ENCODE measurements at regions not wholly inside any gene's neighbourhood (a gene's known extent, or its start where the extent isn't known, plus 50 kb on each side); places are given as distances from the start of the nearest gene placed in this dataset.

DNA sequence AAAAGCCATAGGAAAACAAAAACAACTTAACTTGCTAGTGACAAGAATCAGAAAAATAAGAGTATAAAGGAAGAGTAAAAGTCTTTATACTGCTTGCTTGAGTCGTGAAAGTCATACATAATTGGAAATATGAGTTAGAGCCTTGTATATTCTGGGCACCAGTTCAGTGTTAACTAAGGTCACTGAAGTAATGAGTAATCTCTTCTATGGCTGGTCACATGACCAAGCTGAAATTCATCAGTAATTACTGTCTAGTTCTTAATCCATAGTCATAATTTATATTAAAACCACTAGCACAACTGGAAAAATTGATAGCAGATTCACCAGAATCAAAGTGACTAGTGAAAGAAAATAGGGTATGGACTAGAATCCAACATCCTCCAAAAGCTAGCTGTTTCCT is 84.4 kb upstream of the SLC5A12 start:
- no peak overlapping the region for H3K27ac ChIP-seq
- no peak for DNase-seq
- no peak overlapping the region for H3K4me3 ChIP-seq (ENCODE audit: low read depth, low read length)
- no peak for TF ChIP-seq CTCF (IDR thresholded peaks at IDR 0.05; ENCODE audit: low read depth, low read length, missing control alignments)
- H3K27me3 ChIP-seq (replicated peaks) = no peaks in the 10 kb centered on the region
- no peaks in the 10 kb centered on the region for H3K36me3 ChIP-seq (replicated peaks)
- in situ Hi-C loops (cut with HindIII; ENCODE audit: low pct_ligation_motif_present, low sequenced_read_pairs) = no loop called here

DNA sequence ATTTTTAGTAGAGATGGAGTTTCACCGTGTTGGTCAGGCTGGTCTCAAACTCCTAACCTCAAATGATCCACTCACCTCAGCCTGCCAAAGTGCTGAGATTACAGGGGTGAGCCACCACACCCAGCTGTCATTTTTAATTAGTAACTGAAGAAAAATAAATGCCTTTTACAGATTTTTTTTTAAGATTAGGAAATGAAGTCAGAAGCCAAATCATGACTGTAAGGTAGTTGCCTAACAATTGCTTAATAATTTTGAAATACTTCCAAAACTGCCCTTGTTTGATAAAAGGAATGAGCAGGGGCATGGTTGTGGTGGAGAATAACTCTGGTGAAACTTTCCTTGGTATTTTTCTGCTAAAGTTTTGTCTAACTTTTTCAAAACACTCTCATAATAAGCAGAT is 98.9 kb upstream of the SLC5A12 start:
- no peak for TF ChIP-seq CTCF (IDR thresholded peaks at IDR 0.05; ENCODE audit: low read depth, low read length, missing control alignments)
- H3K4me3 ChIP-seq (ENCODE audit: low read depth, low read length) = no peak overlapping the region
- no peak for DNase-seq
- no peaks in the 10 kb centered on the region for H3K36me3 ChIP-seq (replicated peaks)
- H3K27me3 ChIP-seq (replicated peaks) = no peaks in the 10 kb centered on the region
- in situ Hi-C loops (cut with HindIII; ENCODE audit: low pct_ligation_motif_present, low sequenced_read_pairs) = no loop called here
- no peak overlapping the region for H3K27ac ChIP-seq

- H3K27ac ChIP-seq = no peak overlapping the region
- H3K36me3 ChIP-seq (replicated peaks) = no peaks in the 10 kb centered on the region
- no peak overlapping the region for H3K4me3 ChIP-seq (ENCODE audit: low read depth, low read length)
- DNase-seq = no peak
- no peaks in the 10 kb centered on the region for H3K27me3 ChIP-seq (replicated peaks)
- TF ChIP-seq CTCF (IDR thresholded peaks at IDR 0.05; ENCODE audit: low read depth, low read length, missing control alignments) = no peak
- in situ Hi-C loops (cut with HindIII; ENCODE audit: low pct_ligation_motif_present, low sequenced_read_pairs) = no loop called here
Measured at GRCh38 chr11:26823963-26824362, 102.1 kb upstream of the SLC5A12 start.

DNA sequence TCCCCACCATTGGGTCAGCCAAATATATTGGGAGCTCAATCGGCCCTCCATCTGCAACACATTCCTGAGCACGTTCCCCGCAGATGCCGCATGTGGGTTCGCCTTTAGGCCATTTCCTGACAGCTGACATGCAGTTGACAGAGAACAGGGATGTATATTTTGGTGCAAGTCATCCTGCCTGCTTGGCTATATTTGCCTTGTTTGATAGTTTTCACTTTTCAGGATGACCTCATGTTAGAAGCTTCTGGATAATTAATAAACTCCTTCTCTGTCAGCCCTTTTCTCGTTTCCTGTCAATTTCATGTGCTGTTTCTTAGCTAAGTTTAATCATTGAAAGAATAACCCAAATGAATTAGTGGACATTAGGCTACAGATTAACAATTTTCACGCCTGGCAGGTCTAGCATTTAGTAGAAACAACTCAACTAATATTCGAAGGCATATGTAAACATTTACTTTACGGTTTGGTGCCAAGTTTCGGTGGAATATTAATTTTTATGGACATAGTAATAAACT is 105.8 kb upstream of the SLC5A12 start:
- in situ Hi-C loops (cut with HindIII; ENCODE audit: low pct_ligation_motif_present, low sequenced_read_pairs) = no loop called here
- TF ChIP-seq CTCF (IDR thresholded peaks at IDR 0.05; ENCODE audit: low read depth, low read length, missing control alignments) = no peak
- DNase-seq = no peak
- no peak overlapping the region for H3K4me3 ChIP-seq (ENCODE audit: low read depth, low read length)
- H3K27ac ChIP-seq = no peak overlapping the region
- no peaks in the 10 kb centered on the region for H3K27me3 ChIP-seq (replicated peaks)
- no peaks in the 10 kb centered on the region for H3K36me3 ChIP-seq (replicated peaks)

- no peak for TF ChIP-seq CTCF (IDR thresholded peaks at IDR 0.05; ENCODE audit: low read depth, low read length, missing control alignments)
- no peak for DNase-seq
- H3K4me3 ChIP-seq (ENCODE audit: low read depth, low read length) = no peak overlapping the region
- in situ Hi-C loops (cut with HindIII; ENCODE audit: low pct_ligation_motif_present, low sequenced_read_pairs) = no loop called here
- H3K27ac ChIP-seq = no peak overlapping the region
- H3K36me3 ChIP-seq (replicated peaks) = no peaks in the 10 kb centered on the region
- no peaks in the 10 kb centered on the region for H3K27me3 ChIP-seq (replicated peaks)
Measured at GRCh38 chr11:26828288-26828687, 106.4 kb upstream of the SLC5A12 start.

DNA sequence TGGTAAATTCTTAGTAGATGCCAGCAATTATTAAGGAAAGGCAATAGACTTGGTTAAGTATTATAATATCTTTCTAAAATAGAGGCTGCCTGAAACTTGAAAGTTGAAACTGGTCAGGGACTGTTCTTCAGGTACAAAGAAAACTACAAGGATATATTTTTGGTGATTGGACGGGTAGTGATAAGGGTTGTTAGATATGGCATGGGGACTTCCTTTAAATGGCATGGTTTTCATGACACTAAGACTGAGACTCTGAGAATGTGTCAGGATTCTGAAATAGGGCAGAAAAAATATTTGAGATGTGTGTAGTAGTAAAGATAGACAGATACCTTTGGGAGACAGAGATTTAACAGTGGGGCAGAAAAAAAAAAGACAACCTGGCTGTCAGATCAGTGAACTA is 108.4 kb upstream of the SLC5A12 start:
- no peak for DNase-seq

More for the DNA sequence above, 108.4 kb upstream of the SLC5A12 start:
- Histone ChIP-seq H3K36me3 (replicated peaks) (no peaks in the 10 kb centered on the region), H3K27me3 (replicated peaks) (no peaks in the 10 kb centered on the region), H3K27ac (no peak overlapping the region), H3K4me3 (ENCODE audit: low read depth, low read length) (no peak overlapping the region)
- no peak for TF ChIP-seq CTCF (IDR thresholded peaks at IDR 0.05; ENCODE audit: low read depth, low read length, missing control alignments)
- in situ Hi-C loops (cut with HindIII; ENCODE audit: low pct_ligation_motif_present, low sequenced_read_pairs) = no loop called here

Data from brain microvascular endothelial cell (primary cell).